Endothelial cell of umbilical vein (primary cell): ENCODE measurements at regions not wholly inside any gene's neighbourhood (a gene's known extent, or its start where the extent isn't known, plus 50 kb on each side); places are given as distances from the start of the nearest gene placed in this dataset.

Source experiments
- BruUV-seq: library from RNA; stranded (reverse); fragments of 400-500 nt; replicated peaks from 2 replicates; lab custom pipeline; 2021; lab: Mats Ljungman, UMichigan
- CTCF ChIA-PET: fragments of 300-600, 350-600 bp; sonication (Branson Sonifier 250); formaldehyde crosslinking; loops from one replicate; lab custom pipeline; 2021; ENCODE audit warnings: antibody characterized with exemption, inconsistent platforms; lab: Charles Lee
- POLR2A ChIA-PET: fragments of 300-600, 350-600 bp; sonication (Branson Sonifier 250); formaldehyde crosslinking; loops from one replicate; lab custom pipeline; 2021; ENCODE audit warnings: antibody characterized with exemption, inconsistent platforms; lab: Charles Lee
- DNase-seq: peaks from one replicate; pipeline ENCODE4 v3.0.0-alpha.2; 2011; ENCODE audit warnings: low read depth, low spot score
- FAIRE-seq: peaks from 2 replicates; lab custom pipeline; 2011; peaks lifted over from hg19 to GRCh38; lab: Jason Lieb, UNC
- H2AFZ ChIP-seq: 2 replicates; pipeline ENCODE4 v1.6.0; 2012; ENCODE audit warnings: low read depth, low read length, control low read depth, inconsistent platforms
- H3K27ac ChIP-seq: 2 replicates; pipeline ENCODE4 v1.5.1; 2011; ENCODE audit warnings: low read depth, mild to moderate bottlenecking, control low read depth, low read length, moderate library complexity; ENCODE audit not compliant: insufficient read depth
- H3K27me3 ChIP-seq, 2 experiments: 2 replicates each; pipeline versions ENCODE4 v1.6.0 to v1.6.1; 2011; ENCODE audit warnings: low read length in 2 of 2, mixed read lengths in 1 of 2; ENCODE audit not compliant: control insufficient read depth in 2 of 2, insufficient read depth in 2 of 2
- H3K36me3 ChIP-seq, 2 experiments: 2 replicates in 1 of 2; 3 replicates in 1 of 2; pipeline ENCODE4 v1.5.1; 2011; ENCODE audit warnings: low read length in 2 of 2, mild to moderate bottlenecking in 1 of 2, moderate library complexity in 1 of 2; ENCODE audit not compliant: control insufficient read depth in 2 of 2, insufficient read depth in 2 of 2; ENCODE audit errors: extremely low read depth in 1 of 2
- H3K4me1 ChIP-seq: 3 replicates; pipeline ENCODE4 v1.5.1; 2011; ENCODE audit warnings: mild to moderate bottlenecking, low read length; ENCODE audit not compliant: control insufficient read depth, insufficient read depth; ENCODE audit errors: extremely low read depth
- H3K4me2 ChIP-seq: 2 replicates; pipeline ENCODE4 v1.6.1; 2011; ENCODE audit warnings: low read length, control low read depth, mixed read lengths; ENCODE audit not compliant: insufficient read depth
- H3K4me3 ChIP-seq, 3 experiments: fragments of 200-600 bp in 1 of 3; sonication (generic), shearing (Covaris generic) in 1 of 3; replicated peaks in 1 of 3; 2 replicates each; pipeline ENCODE4 v1.5.1; 2011 to 2016; ENCODE audit warnings: control low read depth in 3 of 3, low read length in 3 of 3, mild to moderate bottlenecking in 2 of 3, inconsistent platforms in 1 of 3, low read depth in 1 of 3, moderate library complexity in 1 of 3; ENCODE audit not compliant: insufficient read depth in 1 of 3
- H3K79me2 ChIP-seq: 2 replicates; pipeline ENCODE4 v1.6.0; 2012; ENCODE audit warnings: low read length, inconsistent platforms; ENCODE audit not compliant: control insufficient read depth, insufficient read depth
- H3K9ac ChIP-seq: replicated peaks from 2 replicates; pipeline ENCODE3; 2011; ENCODE audit warnings: low read length, control low read depth; ENCODE audit not compliant: insufficient read depth; ENCODE audit errors: extremely low read depth
- H3K9me1 ChIP-seq: replicated peaks from 3 replicates; pipeline ENCODE4 v1.6.0; 2011; ENCODE audit warnings: mild to moderate bottlenecking, low read length; ENCODE audit not compliant: control insufficient read depth, insufficient read depth; ENCODE audit errors: extremely low read depth
- H3K9me3 ChIP-seq: replicated peaks from 2 replicates; pipeline ENCODE4 v1.5.1; 2012; ENCODE audit warnings: low read length, inconsistent platforms; ENCODE audit not compliant: control insufficient read depth, insufficient read depth
- H4K20me1 ChIP-seq: replicated peaks from 2 replicates; pipeline ENCODE3; 2011; ENCODE audit warnings: mild to moderate bottlenecking, low read length; ENCODE audit not compliant: control insufficient read depth, insufficient read depth; ENCODE audit errors: extremely low read depth
- CTCF ChIP-seq, 2 donors: IDR thresholded peaks; 1 replicate in 1 of 2; 2 replicates in 1 of 2; pipeline ENCODE4 v1.5.1; 2011; ENCODE audit warnings: low read length in 2 of 2, mild to moderate bottlenecking in 2 of 2, moderate library complexity in 2 of 2, control low read depth in 1 of 2, inconsistent platforms in 1 of 2, low read depth in 1 of 2; ENCODE audit not compliant: insufficient read depth in 1 of 2; ENCODE audit errors: extremely low read depth in 1 of 2
- EZH2 ChIP-seq: IDR thresholded peaks from 2 replicates; pipeline ENCODE4 v1.6.1; 2012; ENCODE audit warnings: borderline replicate concordance, low read depth, mild to moderate bottlenecking, moderate library complexity, low read length, inconsistent platforms; ENCODE audit not compliant: severe bottlenecking
- FOS ChIP-seq: IDR thresholded peaks from 2 replicates; pipeline ENCODE4 v1.6.1; 2011; ENCODE audit warnings: mild to moderate bottlenecking, low read length, moderate library complexity, borderline replicate concordance; ENCODE audit not compliant: insufficient read depth
- GATA2 ChIP-seq: IDR thresholded peaks from 2 replicates; pipeline ENCODE4 v1.7.0; 2011; ENCODE audit warnings: low read depth, mild to moderate bottlenecking, moderate library complexity, mixed read lengths, low read length; ENCODE audit not compliant: insufficient read length, insufficient read depth
- JUN ChIP-seq: IDR thresholded peaks from 2 replicates; pipeline ENCODE4 v1.6.1; 2011; ENCODE audit warnings: borderline replicate concordance, low read depth; ENCODE audit not compliant: insufficient read length, insufficient read depth
- MAX ChIP-seq: IDR thresholded peaks from 2 replicates; pipeline ENCODE4 v1.6.1; 2011; ENCODE audit not compliant: insufficient read depth, insufficient read length
- MYC ChIP-seq: IDR thresholded peaks from one replicate; pipeline ENCODE4 v1.6.1; 2011; ENCODE audit warnings: mild to moderate bottlenecking, low read depth, low read length
- POLR2A ChIP-seq: IDR thresholded peaks from 2 replicates; pipeline ENCODE4 v1.6.1; 2012; ENCODE audit warnings: low read depth, mild to moderate bottlenecking, control low read depth, low read length
- POLR2AphosphoS5 ChIP-seq: IDR thresholded peaks from 2 replicates; pipeline ENCODE4 v1.6.1; 2012; ENCODE audit warnings: low read depth, mild to moderate bottlenecking, control low read depth, low read length, moderate library complexity; ENCODE audit not compliant: insufficient read depth
- dilution Hi-C: fragments of 300-500 bp; cut with MboI; formaldehyde crosslinking; loops from one replicate; pipeline ENCODE4 v1.15.0; 2019; ENCODE audit warnings: low sequenced_read_pairs; ENCODE audit not compliant: extremely low pct_ligation_motif_present
- intact Hi-C: fragments of 100-400 bp; cut with micrococcal nuclease; formaldehyde crosslinking; loops from one replicate; pipeline ENCODE4 v1.10.0; 2022

- Histone ChIP-seq H3K36me3 (no peaks in the 10 kb centered on the region), H3K4me3 (no peak overlapping the region), H3K4me1 (no peaks in the 10 kb centered on the region), H3K9ac (no peak overlapping the region), H3K27me3 (no peaks in the 10 kb centered on the region), H3K4me2 (no peak overlapping the region), H3K9me1 (no peaks in the 10 kb centered on the region), H3K79me2 (no peaks in the 10 kb centered on the region), H2AFZ (no peak overlapping the region), H3K9me3 (no peaks in the 10 kb centered on the region), H3K27ac (no peak overlapping the region), H4K20me1 (no peaks in the 10 kb centered on the region)
- no peak for FAIRE-seq
- dilution Hi-C loops (no loop called here), intact Hi-C loops (loop anchor here (5.0 kb wide), 1 partner anchor 83 kb away; no protein-coding TSS in a partner anchor)
- ChIA-PET CTCF (no interaction called here), POLR2A (no interaction called here)
- BruUV-seq, result no TSS peak
- TF ChIP-seq CTCF (IDR thresholded peaks at IDR 0.05; ENCODE audit: extremely low read depth in 1 of 2, insufficient read depth in 1 of 2, low read depth in 1 of 2, low read length in 2 of 2) (no peak), EZH2 (no peak), MAX (no peak), MYC (no peak), GATA2 (no peak), POLR2A (no peak), POLR2AphosphoS5 (no peak), JUN (no peak), FOS (no peak)
- no peak for DNase-seq
Measured at GRCh38 chr13:79684371-79684770, 203.4 kb downstream of the NDFIP2 start.
